Ovary (tissue), 3 donors: ENCODE measurements at regions not wholly inside any gene's neighbourhood (a gene's known extent, or its start where the extent isn't known, plus 50 kb on each side); places are given as distances from the start of the nearest gene placed in this dataset.

ENCODE experiments used
- EP300 ChIP-seq: sonication (generic); formaldehyde crosslinking; IDR thresholded peaks from one replicate; pipeline ENCODE4 v1.6.1; 2017; ENCODE audit warnings: antibody characterized with exemption
- POLR2A ChIP-seq: fragments of 450-650 bp; IDR thresholded peaks from one replicate; pipeline ENCODE4 v1.6.1; 2017; ENCODE audit warnings: antibody characterized with exemption, mild to moderate bottlenecking, moderate library complexity
- TF ChIP-seq, protein P1 (sequence below), 3 donors: fragments of 450-650 bp in 2 of 3; fragments of 200-600 bp in 1 of 3; IDR thresholded peaks; one replicate each; pipeline versions ENCODE4 v1.5.1 to v1.8.0; 2016 to 2022; ENCODE audit warnings: antibody characterized with exemption in 3 of 3, mild to moderate bottlenecking in 1 of 3
- donor health status: DM: no; HTN: no; CAD: no.

DNA sequence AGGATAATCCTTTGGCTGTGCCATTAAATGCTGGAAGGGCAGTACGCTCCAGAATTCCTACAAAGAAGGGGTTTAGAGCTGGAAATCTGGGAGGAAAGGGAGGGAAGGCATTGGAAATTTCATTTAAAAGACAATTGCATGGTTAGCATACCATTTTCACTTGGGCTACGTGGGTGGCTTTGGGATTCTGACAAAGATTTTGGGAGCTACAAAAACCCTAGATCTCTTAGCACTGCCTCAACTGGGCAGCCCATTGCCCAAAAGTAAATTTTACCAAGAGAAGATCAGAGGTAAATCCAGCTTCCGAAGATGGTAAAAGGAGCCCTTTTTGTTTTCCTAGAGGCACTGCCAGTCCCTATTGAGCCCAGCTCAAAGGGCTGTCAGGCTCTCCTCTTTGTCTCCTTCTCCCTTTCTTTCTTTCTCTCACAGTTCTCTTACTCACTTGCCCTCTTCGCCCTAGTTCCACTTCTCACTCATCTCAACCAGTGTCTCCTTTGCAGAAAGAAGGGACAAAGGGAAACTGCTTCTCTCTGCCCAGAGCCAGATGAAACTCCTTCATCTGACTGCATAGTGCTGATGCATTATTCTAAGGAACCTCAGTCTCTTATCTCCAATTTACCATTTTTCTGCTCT, 125.4 kb upstream of the PLEKHA5 start:
- TF ChIP-seq, protein P1, sequence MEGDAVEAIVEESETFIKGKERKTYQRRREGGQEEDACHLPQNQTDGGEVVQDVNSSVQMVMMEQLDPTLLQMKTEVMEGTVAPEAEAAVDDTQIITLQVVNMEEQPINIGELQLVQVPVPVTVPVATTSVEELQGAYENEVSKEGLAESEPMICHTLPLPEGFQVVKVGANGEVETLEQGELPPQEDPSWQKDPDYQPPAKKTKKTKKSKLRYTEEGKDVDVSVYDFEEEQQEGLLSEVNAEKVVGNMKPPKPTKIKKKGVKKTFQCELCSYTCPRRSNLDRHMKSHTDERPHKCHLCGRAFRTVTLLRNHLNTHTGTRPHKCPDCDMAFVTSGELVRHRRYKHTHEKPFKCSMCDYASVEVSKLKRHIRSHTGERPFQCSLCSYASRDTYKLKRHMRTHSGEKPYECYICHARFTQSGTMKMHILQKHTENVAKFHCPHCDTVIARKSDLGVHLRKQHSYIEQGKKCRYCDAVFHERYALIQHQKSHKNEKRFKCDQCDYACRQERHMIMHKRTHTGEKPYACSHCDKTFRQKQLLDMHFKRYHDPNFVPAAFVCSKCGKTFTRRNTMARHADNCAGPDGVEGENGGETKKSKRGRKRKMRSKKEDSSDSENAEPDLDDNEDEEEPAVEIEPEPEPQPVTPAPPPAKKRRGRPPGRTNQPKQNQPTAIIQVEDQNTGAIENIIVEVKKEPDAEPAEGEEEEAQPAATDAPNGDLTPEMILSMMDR (IDR thresholded peaks at IDR 0.05) = no peak
- no peak for TF ChIP-seq EP300
- TF ChIP-seq POLR2A = no peak
